GM21515 (cell line): ENCODE measurements at regions not wholly inside any gene's neighbourhood (a gene's known extent, or its start where the extent isn't known, plus 50 kb on each side); places are given as distances from the start of the nearest gene placed in this dataset.
"Not testable (repeated sequence)": the region's sequence is repeated elsewhere in the genome, so short reads cannot be mapped to it uniquely, and the experiment has no call there.

Experiments used
- ATAC-seq: cut with Tn5 transposase; IDR thresholded peaks from one replicate; pipeline ENCODE4 v1.9.1; 2021; ENCODE audit not compliant: unreplicated experiment

DNA sequence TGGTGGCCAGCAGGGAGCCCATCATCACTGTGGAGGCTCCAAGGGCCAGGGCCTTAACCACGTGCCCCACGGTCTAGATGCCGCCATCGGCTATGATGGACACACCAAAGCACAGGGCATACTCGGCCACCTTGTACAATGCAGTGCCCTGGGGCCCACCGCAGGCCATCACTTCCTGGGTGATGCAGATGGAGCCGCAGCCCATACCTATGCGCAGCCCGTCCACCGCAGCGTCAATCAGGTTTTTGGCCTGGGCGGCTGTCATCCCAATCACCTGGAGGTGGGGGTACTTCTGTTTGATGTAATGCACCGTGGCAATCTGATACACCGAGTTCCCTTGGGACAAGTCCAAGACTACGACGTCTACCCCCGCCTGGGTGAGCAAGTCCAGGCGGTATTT lies 153.3 kb upstream of the ZSWIM2 start:
- ATAC-seq = no peak

- no peak for ATAC-seq
These were observed 152.3 kb upstream of the ZSWIM2 start for GRCh38 chr2:187001248-187001647.

- no peak for ATAC-seq
These were observed 146.1 kb upstream of the ZSWIM2 start for GRCh38 chr2:186995092-186995491.

DNA sequence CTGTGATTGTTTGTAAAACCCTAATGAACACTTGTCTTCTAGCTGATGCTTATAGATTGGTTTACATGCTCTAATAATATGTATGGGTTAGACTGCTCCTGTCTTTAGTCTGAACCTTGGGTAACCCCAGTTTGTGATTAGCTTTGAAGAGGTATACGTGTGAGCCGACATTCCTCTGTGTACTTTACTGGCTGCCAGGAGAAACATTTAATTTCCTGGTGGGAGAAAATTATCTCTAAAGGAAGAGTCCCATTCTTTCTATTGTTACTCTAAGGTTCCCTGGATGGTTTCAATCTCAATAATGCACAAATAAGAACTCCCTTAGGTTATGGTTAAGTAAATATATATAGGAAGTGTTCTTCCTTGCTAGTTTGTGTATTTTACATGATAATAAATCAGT lies 143.6 kb upstream of the ZSWIM2 start:
- ATAC-seq = no peak

GRCh38 chr2:186991766-186992417 lies 142.9 kb upstream of the ZSWIM2 start:
- no peak for ATAC-seq

DNA sequence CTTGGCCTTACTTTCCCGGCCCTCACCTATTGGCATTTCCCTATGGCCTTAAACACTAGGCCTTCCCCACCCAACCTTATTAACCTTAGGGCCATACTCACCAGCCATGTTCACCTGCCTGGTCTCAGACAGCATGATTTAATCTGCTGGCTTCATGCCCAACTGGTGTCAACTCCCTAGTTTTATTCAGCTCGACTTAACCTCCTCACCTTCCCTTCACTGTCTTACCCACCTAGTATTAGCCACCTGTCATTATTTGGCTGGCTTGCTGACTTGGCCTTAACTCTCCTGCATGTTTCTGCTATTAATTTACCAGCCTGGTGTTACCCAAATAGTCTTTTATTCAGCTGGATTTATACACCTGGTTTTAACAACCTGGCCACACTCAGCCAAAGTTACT lies 136.0 kb upstream of the ZSWIM2 start:
- ATAC-seq = no peak

- no peak for ATAC-seq
These were observed 135.5 kb upstream of the ZSWIM2 start for GRCh38 chr2:186984481-186984880.

- ATAC-seq = no peak
These were observed 132.0 kb upstream of the ZSWIM2 start for GRCh38 chr2:186980787-186981550.

GRCh38 chr2:186980117-186980442 lies 131.1 kb upstream of the ZSWIM2 start:
- ATAC-seq = no peak

DNA sequence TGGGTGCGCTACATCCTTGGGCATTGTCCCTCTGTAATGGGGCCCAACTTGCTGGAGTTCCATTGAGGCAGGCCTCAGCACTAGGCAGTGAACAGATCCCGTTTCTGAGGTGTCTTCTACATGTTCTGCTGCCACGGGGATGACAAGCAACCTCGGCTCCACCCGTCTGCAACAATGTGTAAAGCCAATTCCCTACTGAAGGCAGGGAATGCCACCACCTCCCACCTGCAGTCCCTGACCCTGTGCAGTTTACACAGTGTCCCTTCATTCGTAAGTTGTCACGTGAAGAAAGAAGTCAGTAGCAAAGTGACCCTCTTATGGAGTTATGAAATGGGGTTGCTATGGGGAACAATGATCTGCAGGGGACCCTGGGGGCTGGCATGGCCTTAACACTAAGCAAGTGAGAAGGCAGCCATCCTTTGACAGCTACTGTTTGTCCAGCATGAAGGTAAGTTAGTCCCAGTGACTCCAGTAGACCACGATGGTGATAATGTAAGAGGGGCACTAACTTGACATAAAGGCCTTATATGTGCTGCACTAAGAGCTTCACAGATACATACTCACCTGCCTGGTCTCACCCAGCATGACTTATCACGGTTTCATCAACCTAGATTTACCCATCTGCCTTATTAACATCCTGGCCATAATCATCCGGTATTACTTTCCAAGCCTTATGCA lies 130.6 kb upstream of the ZSWIM2 start:
- no peak for ATAC-seq

DNA sequence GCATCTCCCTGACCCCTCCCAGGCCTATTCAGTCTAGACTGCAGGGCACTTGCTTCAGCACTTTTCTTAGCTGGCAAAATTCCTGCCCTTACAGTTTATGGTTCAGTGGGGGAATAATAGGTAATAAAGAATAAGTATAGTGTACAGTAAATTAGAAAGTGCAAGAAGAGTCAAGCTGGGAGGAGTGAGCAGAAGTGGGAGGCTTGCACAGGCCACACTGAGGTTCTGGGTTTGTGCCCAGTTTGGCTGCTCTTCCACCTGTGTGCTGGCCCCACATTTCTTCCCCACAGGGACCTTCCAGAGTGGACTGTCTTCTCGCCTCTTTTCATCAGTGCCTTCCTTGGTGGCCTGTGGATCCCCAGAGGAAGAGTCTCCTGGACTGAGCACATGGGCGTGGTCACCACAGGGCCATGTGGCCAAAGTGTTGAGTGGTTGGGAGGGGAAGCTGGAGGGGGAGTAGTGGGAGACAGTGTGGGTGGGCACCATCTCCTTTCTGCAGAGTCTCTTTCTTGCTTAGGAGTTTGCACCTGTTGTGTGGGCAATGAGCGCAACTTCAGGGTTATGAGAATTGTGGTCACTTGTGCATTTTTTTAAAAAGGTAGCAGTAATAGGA lies 128.6 kb upstream of the ZSWIM2 start:
- no peak for ATAC-seq

- ATAC-seq = no peak
These were observed 127.4 kb upstream of the ZSWIM2 start for GRCh38 chr2:186976329-186976728.

GRCh38 chr2:186972281-186972970 lies 123.5 kb upstream of the ZSWIM2 start:
- ATAC-seq = no peak

GRCh38 chr2:186968277-186968676 lies 119.3 kb upstream of the ZSWIM2 start:
- peak; percentile 95 for ATAC-seq

- ATAC-seq = no peak
These were observed 117.0 kb upstream of the ZSWIM2 start for GRCh38 chr2:186966015-186966414.

DNA sequence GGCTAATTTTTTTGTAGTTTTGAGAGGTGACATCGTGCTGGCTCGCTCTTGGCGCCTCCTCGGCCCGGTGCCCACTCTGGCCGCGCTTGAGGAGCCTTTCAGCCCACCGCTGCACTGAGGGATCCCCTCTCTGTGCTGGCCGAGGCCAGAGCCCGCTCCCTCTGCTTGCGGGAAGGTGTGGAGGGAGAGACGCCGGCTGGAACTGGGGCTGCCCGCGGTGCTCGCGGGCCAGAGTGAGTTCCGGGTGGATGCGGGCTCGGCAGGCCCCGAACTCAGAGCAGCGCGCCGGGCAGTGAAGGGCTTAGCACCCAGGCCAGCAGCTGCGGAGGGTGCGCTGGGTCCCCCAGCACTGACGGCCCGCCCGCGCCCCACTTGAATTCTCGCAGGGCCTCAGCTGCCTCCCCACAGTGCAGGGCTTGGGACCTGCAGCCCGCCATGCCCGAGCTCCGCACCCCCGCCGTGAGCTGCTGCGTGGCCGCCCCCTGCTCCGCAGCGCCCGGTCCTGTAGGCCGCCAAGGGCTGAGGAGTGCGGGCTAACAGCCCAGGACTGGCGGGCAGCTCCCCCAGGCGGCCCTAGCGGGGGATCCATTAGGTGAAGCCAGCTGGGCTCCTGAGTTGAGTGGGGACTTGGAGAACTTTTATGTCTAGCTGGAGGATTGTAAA lies 113.2 kb upstream of the ZSWIM2 start:
- ATAC-seq = no peak

GRCh38 chr2:186960241-186960640 lies 111.3 kb upstream of the ZSWIM2 start:
- not testable (repeated sequence) for ATAC-seq

GRCh38 chr2:186959486-186959885 lies 110.5 kb upstream of the ZSWIM2 start:
- no peak for ATAC-seq

- no peak for ATAC-seq
These were observed 101.7 kb upstream of the ZSWIM2 start for GRCh38 chr2:186950694-186951093.

- ATAC-seq = no peak
These were observed 100.8 kb upstream of the ZSWIM2 start for GRCh38 chr2:186949726-186950256.
